Parathyroid adenoma (tissue), 2 donors: ENCODE measurements at regions not wholly inside any gene's neighbourhood (a gene's known extent, or its start where the extent isn't known, plus 50 kb on each side); places are given as distances from the start of the nearest gene placed in this dataset.

Experiments
- H2AFZ ChIP-seq: fragments of 300-600 bp; sonication (generic); one replicate; pipeline ENCODE4 v1.7.0; 2017; ENCODE audit warnings: antibody characterized with exemption, mild to moderate bottlenecking
- H3K27ac ChIP-seq: fragments of 300-600 bp; sonication (generic); one replicate; pipeline ENCODE4 v1.7.0; 2017
- H3K27me3 ChIP-seq: fragments of 300-600 bp; sonication (generic); one replicate; pipeline ENCODE4 v1.7.0; 2017; ENCODE audit warnings: low read length; ENCODE audit not compliant: control insufficient read depth, insufficient read depth
- H3K36me3 ChIP-seq: fragments of 300-600 bp; sonication (generic); one replicate; pipeline ENCODE4 v1.7.0; 2017; ENCODE audit warnings: low read length; ENCODE audit not compliant: control insufficient read depth, insufficient read depth
- H3K4me1 ChIP-seq: fragments of 300-600 bp; sonication (generic); one replicate; pipeline ENCODE4 v1.7.0; 2017; ENCODE audit warnings: control low read depth
- H3K4me2 ChIP-seq: fragments of 300-600 bp; sonication (generic); one replicate; pipeline ENCODE4 v1.7.0; 2017; ENCODE audit warnings: low read length
- H3K4me3 ChIP-seq: fragments of 300-600 bp; sonication (generic); one replicate; pipeline ENCODE4 v1.7.0; 2017; ENCODE audit warnings: low read depth, low read length
- H3K79me2 ChIP-seq: fragments of 300-600 bp; sonication (generic); one replicate; pipeline ENCODE4 v1.7.0; 2017; ENCODE audit warnings: control low read depth
- H3K9ac ChIP-seq: fragments of 300-600 bp; sonication (generic); one replicate; pipeline ENCODE4 v1.7.0; 2017; ENCODE audit warnings: mild to moderate bottlenecking
- H3K9me3 ChIP-seq: fragments of 300-600 bp; sonication (generic); one replicate; pipeline ENCODE4 v1.7.0; 2017; ENCODE audit warnings: low read length; ENCODE audit not compliant: control insufficient read depth
- TF ChIP-seq, protein P1 (sequence below): fragments of 300-600 bp; sonication (generic); IDR thresholded peaks from one replicate; pipeline ENCODE4 v1.7.0; 2017; ENCODE audit warnings: antibody characterized with exemption, mild to moderate bottlenecking
- donor health status: primary hyperparathyroidism.

DNA sequence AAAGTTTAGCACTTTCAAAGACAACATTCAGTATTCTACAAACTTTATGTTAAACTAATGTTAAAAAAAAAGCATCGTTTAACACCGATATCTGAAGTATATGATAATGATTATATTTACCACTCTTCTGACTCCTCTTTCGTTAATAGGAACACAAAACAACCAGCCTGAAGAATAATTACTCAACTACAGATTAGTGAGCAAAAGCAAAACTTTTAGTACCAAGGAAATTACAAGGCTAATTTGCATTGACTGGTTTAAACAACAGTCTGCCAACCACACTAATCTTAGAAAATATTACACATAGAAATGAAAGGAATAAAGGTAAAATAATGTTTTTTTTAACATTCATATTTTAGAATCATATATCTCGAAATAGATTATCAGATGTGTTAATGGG, 500.7 kb downstream of the LMO4 start:
- Histone ChIP-seq H3K9ac (no peak overlapping the region), H3K4me1 (no peaks in the 10 kb centered on the region), H3K36me3 (no peaks in the 10 kb centered on the region), H3K27ac (no peak overlapping the region), H3K27me3 (no peaks in the 10 kb centered on the region), H2AFZ (no peak overlapping the region), H3K9me3 (no peaks in the 10 kb centered on the region), H3K4me3 (no peak overlapping the region), H3K4me2 (no peak overlapping the region), H3K79me2 (no peaks in the 10 kb centered on the region)
- TF ChIP-seq, protein P1, sequence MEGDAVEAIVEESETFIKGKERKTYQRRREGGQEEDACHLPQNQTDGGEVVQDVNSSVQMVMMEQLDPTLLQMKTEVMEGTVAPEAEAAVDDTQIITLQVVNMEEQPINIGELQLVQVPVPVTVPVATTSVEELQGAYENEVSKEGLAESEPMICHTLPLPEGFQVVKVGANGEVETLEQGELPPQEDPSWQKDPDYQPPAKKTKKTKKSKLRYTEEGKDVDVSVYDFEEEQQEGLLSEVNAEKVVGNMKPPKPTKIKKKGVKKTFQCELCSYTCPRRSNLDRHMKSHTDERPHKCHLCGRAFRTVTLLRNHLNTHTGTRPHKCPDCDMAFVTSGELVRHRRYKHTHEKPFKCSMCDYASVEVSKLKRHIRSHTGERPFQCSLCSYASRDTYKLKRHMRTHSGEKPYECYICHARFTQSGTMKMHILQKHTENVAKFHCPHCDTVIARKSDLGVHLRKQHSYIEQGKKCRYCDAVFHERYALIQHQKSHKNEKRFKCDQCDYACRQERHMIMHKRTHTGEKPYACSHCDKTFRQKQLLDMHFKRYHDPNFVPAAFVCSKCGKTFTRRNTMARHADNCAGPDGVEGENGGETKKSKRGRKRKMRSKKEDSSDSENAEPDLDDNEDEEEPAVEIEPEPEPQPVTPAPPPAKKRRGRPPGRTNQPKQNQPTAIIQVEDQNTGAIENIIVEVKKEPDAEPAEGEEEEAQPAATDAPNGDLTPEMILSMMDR: no peak

DNA sequence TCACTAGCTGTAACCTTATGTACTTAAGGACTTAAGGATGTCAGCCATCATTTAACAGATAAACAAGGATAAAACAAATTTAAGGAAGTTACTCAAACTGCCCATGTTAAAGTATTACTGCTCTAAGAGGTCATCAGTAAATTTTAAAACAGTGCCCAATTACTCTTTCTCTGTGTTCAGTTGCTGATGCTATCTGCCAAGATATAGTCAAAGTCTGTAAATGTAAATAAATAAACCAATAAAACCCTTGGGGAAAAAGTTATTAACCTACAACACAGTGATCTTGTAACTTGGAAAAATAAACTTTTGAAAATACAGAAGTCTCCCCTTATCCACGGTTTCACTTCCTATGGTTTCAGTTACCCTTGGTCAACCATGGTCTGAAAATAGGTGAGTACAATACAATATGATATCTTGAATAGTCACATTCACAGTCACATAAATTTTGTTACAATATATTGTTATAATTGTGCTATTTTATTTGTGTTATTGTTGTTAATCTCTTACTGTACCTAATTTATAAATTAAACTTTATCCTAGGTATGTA, 501.8 kb downstream of the LMO4 start:
- no peaks in the 10 kb centered on the region for H3K9me3 ChIP-seq
- H3K9ac ChIP-seq: no peak overlapping the region
- TF ChIP-seq, protein P1: no peak
- H3K4me3 ChIP-seq: no peak overlapping the region
- H3K79me2 ChIP-seq: no peaks in the 10 kb centered on the region
- H3K27ac ChIP-seq: no peak overlapping the region
- no peak overlapping the region for H3K4me2 ChIP-seq
- no peaks in the 10 kb centered on the region for H3K4me1 ChIP-seq
- no peak overlapping the region for H2AFZ ChIP-seq
- no peaks in the 10 kb centered on the region for H3K27me3 ChIP-seq
- H3K36me3 ChIP-seq: no peaks in the 10 kb centered on the region

GRCh38 chr1:87833166-87833565, 504.5 kb downstream of the LMO4 start:
- Histone ChIP-seq H3K4me1 (no peaks in the 10 kb centered on the region), H3K9ac (no peak overlapping the region), H3K27ac (no peak overlapping the region), H3K27me3 (no peaks in the 10 kb centered on the region), H3K36me3 (no peaks in the 10 kb centered on the region), H2AFZ (no peak overlapping the region), H3K79me2 (no peaks in the 10 kb centered on the region), H3K4me3 (no peak overlapping the region), H3K4me2 (no peak overlapping the region), H3K9me3 (no peaks in the 10 kb centered on the region)
- TF ChIP-seq, protein P1: no peak

DNA sequence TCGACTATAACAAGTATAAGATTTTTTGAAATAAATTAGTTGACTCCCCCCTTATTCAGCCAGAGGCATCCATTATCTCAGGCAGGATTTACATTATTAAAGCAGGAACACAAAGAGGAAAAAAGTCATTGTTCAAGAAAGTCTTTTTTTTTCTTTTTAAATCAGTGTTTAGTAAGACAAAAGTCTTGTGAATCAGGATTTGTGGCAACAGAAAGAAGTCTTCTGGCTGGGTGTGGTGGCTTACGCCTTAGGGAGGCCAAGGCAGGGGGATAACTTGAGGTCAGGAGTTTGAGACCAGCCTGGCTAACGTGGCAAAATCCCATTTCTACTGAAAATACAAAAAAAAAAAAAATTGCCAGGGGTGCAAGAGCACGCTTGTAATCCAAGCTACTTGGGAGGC, 505.5 kb downstream of the LMO4 start:
- Histone ChIP-seq H3K79me2 (no peaks in the 10 kb centered on the region), H3K27me3 (no peaks in the 10 kb centered on the region), H2AFZ (no peak overlapping the region), H3K36me3 (no peaks in the 10 kb centered on the region), H3K4me2 (no peak overlapping the region), H3K4me1 (no peaks in the 10 kb centered on the region), H3K27ac (no peak overlapping the region), H3K9ac (no peak overlapping the region), H3K9me3 (no peaks in the 10 kb centered on the region), H3K4me3 (no peak overlapping the region)
- TF ChIP-seq, protein P1: no peak

- Histone ChIP-seq H3K4me1 (no peaks in the 10 kb centered on the region), H3K4me3 (no peak overlapping the region), H3K9me3 (no peaks in the 10 kb centered on the region), H3K9ac (no peak overlapping the region), H3K27ac (no peak overlapping the region), H3K27me3 (no peaks in the 10 kb centered on the region), H3K36me3 (no peaks in the 10 kb centered on the region), H3K79me2 (no peaks in the 10 kb centered on the region), H3K4me2 (no peak overlapping the region), H2AFZ (no peak overlapping the region)
- TF ChIP-seq, protein P1: no peak
These were observed 506.3 kb downstream of the LMO4 start for GRCh38 chr1:87834941-87835340.
